GM19238 (cell line): ENCODE measurements at regions not wholly inside any gene's neighbourhood (a gene's known extent, or its start where the extent isn't known, plus 50 kb on each side); places are given as distances from the start of the nearest gene placed in this dataset.
"Not testable (repeated sequence)": the region's sequence is repeated elsewhere in the genome, so short reads cannot be mapped to it uniquely, and the experiment has no call there.

ENCODE experiments used
- DNase-seq: peaks from one replicate; pipeline ENCODE4 v3.0.0; 2011; ENCODE audit warnings: low spot score; ENCODE audit not compliant: insufficient read length

GRCh38 chr1:166390366-166391033 is 223.7 kb upstream of the FAM78B start:
- no peak for DNase-seq

GRCh38 chr1:166391279-166392066 is 224.7 kb upstream of the FAM78B start:
- no peak for DNase-seq

GRCh38 chr1:166395729-166396128 is 228.9 kb upstream of the FAM78B start:
- no peak for DNase-seq

GRCh38 chr1:166409253-166410082 is 242.7 kb upstream of the FAM78B start:
- DNase-seq: not testable (repeated sequence)

GRCh38 chr1:166410083-166410385 is 243.2 kb upstream of the FAM78B start:
- DNase-seq: no peak

- not testable (repeated sequence) for DNase-seq
Measured at GRCh38 chr1:166416831-166417230, 250.0 kb upstream of the FAM78B start.

GRCh38 chr1:166418344-166418933 is 251.6 kb upstream of the FAM78B start:
- DNase-seq: no peak

- DNase-seq: not testable (repeated sequence)
Measured at GRCh38 chr1:166422586-166422985, 255.8 kb upstream of the FAM78B start.

GRCh38 chr1:166432655-166433054 is 265.9 kb upstream of the FAM78B start:
- no peak for DNase-seq

GRCh38 chr1:166433404-166434304 is 266.9 kb upstream of the FAM78B start:
- DNase-seq: peak; percentile 4

GRCh38 chr1:166457700-166458099 is 290.9 kb upstream of the FAM78B start:
- DNase-seq: no peak

GRCh38 chr1:166464333-166464732 is 297.5 kb upstream of the FAM78B start:
- DNase-seq: no peak

- no peak for DNase-seq
Measured at GRCh38 chr1:166470014-166470413, 303.2 kb upstream of the FAM78B start.

- no peak for DNase-seq
Measured at GRCh38 chr1:166470441-166470840, 303.6 kb upstream of the FAM78B start.

GRCh38 chr1:166471359-166471758 is 304.6 kb upstream of the FAM78B start:
- DNase-seq: no peak

GRCh38 chr1:166479052-166479631 is 312.3 kb upstream of the FAM78B start:
- no peak for DNase-seq

GRCh38 chr1:166484471-166484870 is 317.7 kb upstream of the FAM78B start:
- no peak for DNase-seq

- no peak for DNase-seq
Measured at GRCh38 chr1:166484871-166485270, 318.1 kb upstream of the FAM78B start.

- DNase-seq: no peak
Measured at GRCh38 chr1:166485620-166486019, 318.8 kb upstream of the FAM78B start.

- no peak for DNase-seq
Measured at GRCh38 chr1:166488327-166488726, 321.5 kb upstream of the FAM78B start.

- DNase-seq: no peak
Measured at GRCh38 chr1:166489356-166489669, 322.5 kb upstream of the FAM78B start.
